WTC11 (cell line): ENCODE measurements at regions not wholly inside any gene's neighbourhood (a gene's known extent, or its start where the extent isn't known, plus 50 kb on each side); places are given as distances from the start of the nearest gene placed in this dataset.

Experiments used
- ATAC-seq: fragments of 200-7000 bp; cut with Tn5 transposase; 2 replicates; pipeline ENCODE4 v1.10.0; 2021; ENCODE audit warnings: mild to moderate bottlenecking, moderate library complexity
- CTCF ChIA-PET: fragments of 300-600 bp; sonication (Branson Sonifier 250); formaldehyde crosslinking; loops from one replicate; lab custom pipeline; 2021; ENCODE audit warnings: antibody characterized with exemption; lab: Charles Lee
- POLR2A ChIA-PET: fragments of 350-600 bp; sonication (Branson Sonifier 250); formaldehyde crosslinking; loops from one replicate; lab custom pipeline; 2021; ENCODE audit warnings: antibody characterized with exemption; lab: Charles Lee
- DNase-seq: peaks from one replicate; pipeline ENCODE4 v3.0.0; 2021; ENCODE audit warnings: low spot score
- H3K27ac Mint-ChIP-seq: 2 replicates; pipeline ENCODE4 v1.8.0; 2021; ENCODE audit warnings: mixed read lengths
- H3K27me3 Mint-ChIP-seq: 2 replicates; pipeline ENCODE4 v1.8.0; 2021; ENCODE audit warnings: low read depth, mild to moderate bottlenecking, moderate library complexity, mixed read lengths
- H3K36me3 Mint-ChIP-seq: 2 replicates; pipeline ENCODE4 v1.8.0; 2021; ENCODE audit warnings: mixed read lengths
- H3K4me1 Mint-ChIP-seq: 2 replicates; pipeline ENCODE4 v1.8.0; 2022; ENCODE audit warnings: mixed read lengths
- H3K4me3 Mint-ChIP-seq: 2 replicates; pipeline ENCODE4 v1.8.0; 2021; ENCODE audit warnings: mild to moderate bottlenecking, moderate library complexity, mixed read lengths
- H3K9me3 Mint-ChIP-seq: 2 replicates; pipeline ENCODE4 v1.8.0; 2021; ENCODE audit warnings: mixed read lengths
- ETV6 ChIP-seq: sonication (generic); formaldehyde crosslinking; IDR thresholded peaks from 2 replicates; pipeline ENCODE4 v1.8.1; 2022; ENCODE audit warnings: mild to moderate bottlenecking, missing genetic modification reagents
- GRHL2 ChIP-seq: fragments of 250-450 bp; sonication (Bioruptor Pico); IDR thresholded peaks from 2 replicates; pipeline ENCODE4 v1.8.0; 2022; ENCODE audit warnings: mild to moderate bottlenecking, moderate library complexity; ENCODE audit not compliant: insufficient replicate concordance, severe bottlenecking
- MYBL2 ChIP-seq: sonication (generic); formaldehyde crosslinking; IDR thresholded peaks from 2 replicates; pipeline ENCODE4 v1.8.1; 2023; ENCODE audit warnings: mild to moderate bottlenecking, moderate library complexity, missing genetic modification reagents
- NFYB ChIP-seq: sonication (generic); formaldehyde crosslinking; conservative IDR thresholded peaks from 2 replicates; pipeline ENCODE4 v1.8.0; 2022; ENCODE audit warnings: low read depth, missing genetic modification reagents
- NR1H2 ChIP-seq: sonication (generic); formaldehyde crosslinking; IDR thresholded peaks from 2 replicates; pipeline ENCODE4 v1.9.0; 2021; ENCODE audit warnings: mild to moderate bottlenecking, moderate library complexity, missing genetic modification reagents
- NR3C1 ChIP-seq: sonication (generic); formaldehyde crosslinking; conservative IDR thresholded peaks from 2 replicates; pipeline ENCODE4 v1.8.1; 2023; ENCODE audit warnings: low read depth, mild to moderate bottlenecking, missing genetic modification reagents
- RORB ChIP-seq: fragments of 250-450 bp; sonication (Bioruptor Pico); IDR thresholded peaks from 2 replicates; pipeline ENCODE4 v1.9.0; 2021; ENCODE audit warnings: mild to moderate bottlenecking
- SOX15 ChIP-seq: fragments of 250-450 bp; sonication (Bioruptor Pico); IDR thresholded peaks from 2 replicates; pipeline ENCODE4 v1.9.0; 2021; ENCODE audit warnings: mild to moderate bottlenecking
- TEAD1 ChIP-seq: sonication (generic); formaldehyde crosslinking; IDR thresholded peaks from 2 replicates; pipeline ENCODE4 v1.8.0; 2022; ENCODE audit warnings: mild to moderate bottlenecking, missing genetic modification reagents
- TEAD4 ChIP-seq: sonication (generic); formaldehyde crosslinking; IDR thresholded peaks from 2 replicates; pipeline ENCODE4 v1.8.0; 2022; ENCODE audit warnings: mild to moderate bottlenecking, missing genetic modification reagents
- ZNF121 ChIP-seq: sonication (generic); formaldehyde crosslinking; IDR thresholded peaks from 2 replicates; pipeline ENCODE4 v1.8.0; 2023; ENCODE audit warnings: missing genetic modification reagents
- ZNF232 ChIP-seq: sonication (generic); formaldehyde crosslinking; IDR thresholded peaks from 2 replicates; pipeline ENCODE4 v1.8.0; 2022; ENCODE audit warnings: mild to moderate bottlenecking, missing genetic modification reagents
- ZNF263 ChIP-seq: sonication (generic); formaldehyde crosslinking; IDR thresholded peaks from 2 replicates; pipeline ENCODE4 v1.8.1; 2022; ENCODE audit warnings: low read depth, mild to moderate bottlenecking, moderate library complexity, missing genetic modification reagents
- ZNF317 ChIP-seq: sonication (generic); formaldehyde crosslinking; IDR thresholded peaks from 2 replicates; pipeline ENCODE4 v1.8.1; 2023; ENCODE audit warnings: low read depth, mild to moderate bottlenecking, moderate library complexity, missing genetic modification reagents, borderline replicate concordance
- TF ChIP-seq, protein P1 (sequence below): sonication (generic); formaldehyde crosslinking; IDR thresholded peaks from 2 replicates; pipeline ENCODE4 v1.8.0; 2022; ENCODE audit warnings: mild to moderate bottlenecking, missing genetic modification reagents
- TF ChIP-seq, protein P2 (sequence below): fragments of 250-450 bp; sonication (Bioruptor Pico); IDR thresholded peaks from 2 replicates; pipeline ENCODE4 v1.9.0; 2021; ENCODE audit warnings: mild to moderate bottlenecking
- TF ChIP-seq, protein P3 (sequence below): sonication (generic); formaldehyde crosslinking; IDR thresholded peaks from 2 replicates; pipeline ENCODE4 v1.8.1; 2022; ENCODE audit warnings: missing genetic modification reagents, borderline replicate concordance
- TF ChIP-seq, protein P4 (sequence below): sonication (generic); formaldehyde crosslinking; IDR thresholded peaks from 2 replicates; pipeline ENCODE4 v1.8.0; 2022; ENCODE audit warnings: mild to moderate bottlenecking, missing genetic modification reagents
- TF ChIP-seq, protein P5 (sequence below): sonication (generic); formaldehyde crosslinking; conservative IDR thresholded peaks from 2 replicates; pipeline ENCODE4 v1.8.1; 2022; ENCODE audit warnings: mild to moderate bottlenecking, missing genetic modification reagents
- TF ChIP-seq, protein P6 (sequence below): sonication (generic); formaldehyde crosslinking; IDR thresholded peaks from 2 replicates; pipeline ENCODE4 v1.8.1; 2022; ENCODE audit warnings: mild to moderate bottlenecking, missing genetic modification reagents, moderate library complexity, borderline replicate concordance
- TF ChIP-seq, protein P7 (sequence below): sonication (generic); formaldehyde crosslinking; IDR thresholded peaks from 2 replicates; pipeline ENCODE4 v1.8.1; 2023; ENCODE audit warnings: mild to moderate bottlenecking, moderate library complexity, missing genetic modification reagents
- TF ChIP-seq, protein P8 (sequence below): sonication (generic); formaldehyde crosslinking; IDR thresholded peaks from 2 replicates; pipeline ENCODE4 v1.8.1; 2022; ENCODE audit warnings: mild to moderate bottlenecking, moderate library complexity, missing genetic modification reagents
- TF ChIP-seq, protein P9 (sequence below): sonication (generic); formaldehyde crosslinking; conservative IDR thresholded peaks from 2 replicates; pipeline ENCODE4 v1.8.1; 2023; ENCODE audit warnings: mild to moderate bottlenecking, low read depth, missing genetic modification reagents, moderate library complexity

DNA sequence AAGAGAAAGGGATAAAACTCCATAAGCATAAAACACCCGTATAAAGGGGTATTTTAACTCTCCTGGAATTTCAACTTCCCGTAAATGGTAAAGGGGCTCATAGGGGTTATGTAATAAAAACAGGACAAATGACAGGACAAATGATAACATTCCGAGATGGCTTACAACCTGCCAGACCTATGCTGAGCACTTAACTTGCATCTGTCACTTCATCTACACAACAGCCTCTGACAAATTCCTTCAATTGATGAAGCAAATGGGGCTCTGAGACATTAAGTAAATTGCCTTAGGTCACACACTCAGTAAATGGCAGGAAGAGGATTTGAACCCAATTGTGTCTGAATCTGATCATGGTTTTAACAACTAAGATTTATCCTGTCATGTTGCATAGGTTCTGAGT is 327.6 kb upstream of the SNX7 start:
- no peak overlapping the region for H3K4me3 Mint-ChIP-seq
- ATAC-seq, result no peak
- TF ChIP-seq ZNF263 (CRISPR knock-in tag) (no peak), RORB (no peak), TEAD1 (CRISPR knock-in tag) (no peak), MYBL2 (CRISPR knock-in tag) (no peak), NFYB (CRISPR knock-in tag) (no peak), NR3C1 (CRISPR knock-in tag) (no peak), SOX15 (CRISPR knock-in tag) (no peak), NR1H2 (CRISPR knock-in tag) (no peak), ETV6 (CRISPR knock-in tag) (no peak)
- TF ChIP-seq, protein P1, sequence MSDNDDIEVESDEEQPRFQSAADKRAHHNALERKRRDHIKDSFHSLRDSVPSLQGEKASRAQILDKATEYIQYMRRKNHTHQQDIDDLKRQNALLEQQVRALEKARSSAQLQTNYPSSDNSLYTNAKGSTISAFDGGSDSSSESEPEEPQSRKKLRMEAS, result no peak
- TF ChIP-seq, protein P2, sequence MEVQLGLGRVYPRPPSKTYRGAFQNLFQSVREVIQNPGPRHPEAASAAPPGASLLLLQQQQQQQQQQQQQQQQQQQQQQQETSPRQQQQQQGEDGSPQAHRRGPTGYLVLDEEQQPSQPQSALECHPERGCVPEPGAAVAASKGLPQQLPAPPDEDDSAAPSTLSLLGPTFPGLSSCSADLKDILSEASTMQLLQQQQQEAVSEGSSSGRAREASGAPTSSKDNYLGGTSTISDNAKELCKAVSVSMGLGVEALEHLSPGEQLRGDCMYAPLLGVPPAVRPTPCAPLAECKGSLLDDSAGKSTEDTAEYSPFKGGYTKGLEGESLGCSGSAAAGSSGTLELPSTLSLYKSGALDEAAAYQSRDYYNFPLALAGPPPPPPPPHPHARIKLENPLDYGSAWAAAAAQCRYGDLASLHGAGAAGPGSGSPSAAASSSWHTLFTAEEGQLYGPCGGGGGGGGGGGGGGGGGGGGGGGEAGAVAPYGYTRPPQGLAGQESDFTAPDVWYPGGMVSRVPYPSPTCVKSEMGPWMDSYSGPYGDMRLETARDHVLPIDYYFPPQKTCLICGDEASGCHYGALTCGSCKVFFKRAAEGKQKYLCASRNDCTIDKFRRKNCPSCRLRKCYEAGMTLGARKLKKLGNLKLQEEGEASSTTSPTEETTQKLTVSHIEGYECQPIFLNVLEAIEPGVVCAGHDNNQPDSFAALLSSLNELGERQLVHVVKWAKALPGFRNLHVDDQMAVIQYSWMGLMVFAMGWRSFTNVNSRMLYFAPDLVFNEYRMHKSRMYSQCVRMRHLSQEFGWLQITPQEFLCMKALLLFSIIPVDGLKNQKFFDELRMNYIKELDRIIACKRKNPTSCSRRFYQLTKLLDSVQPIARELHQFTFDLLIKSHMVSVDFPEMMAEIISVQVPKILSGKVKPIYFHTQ (CRISPR knock-in tag), result no peak
- TF ChIP-seq, protein P3, sequence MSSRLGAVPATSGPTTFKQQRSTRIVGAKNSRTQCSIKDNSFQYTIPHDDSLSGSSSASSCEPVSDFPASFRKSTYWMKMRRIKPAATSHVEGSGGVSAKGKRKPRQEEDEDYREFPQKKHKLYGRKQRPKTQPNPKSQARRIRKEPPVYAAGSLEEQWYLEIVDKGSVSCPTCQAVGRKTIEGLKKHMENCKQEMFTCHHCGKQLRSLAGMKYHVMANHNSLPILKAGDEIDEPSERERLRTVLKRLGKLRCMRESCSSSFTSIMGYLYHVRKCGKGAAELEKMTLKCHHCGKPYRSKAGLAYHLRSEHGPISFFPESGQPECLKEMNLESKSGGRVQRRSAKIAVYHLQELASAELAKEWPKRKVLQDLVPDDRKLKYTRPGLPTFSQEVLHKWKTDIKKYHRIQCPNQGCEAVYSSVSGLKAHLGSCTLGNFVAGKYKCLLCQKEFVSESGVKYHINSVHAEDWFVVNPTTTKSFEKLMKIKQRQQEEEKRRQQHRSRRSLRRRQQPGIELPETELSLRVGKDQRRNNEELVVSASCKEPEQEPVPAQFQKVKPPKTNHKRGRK (CRISPR knock-in tag), result no peak
- TF ChIP-seq, protein P4, sequence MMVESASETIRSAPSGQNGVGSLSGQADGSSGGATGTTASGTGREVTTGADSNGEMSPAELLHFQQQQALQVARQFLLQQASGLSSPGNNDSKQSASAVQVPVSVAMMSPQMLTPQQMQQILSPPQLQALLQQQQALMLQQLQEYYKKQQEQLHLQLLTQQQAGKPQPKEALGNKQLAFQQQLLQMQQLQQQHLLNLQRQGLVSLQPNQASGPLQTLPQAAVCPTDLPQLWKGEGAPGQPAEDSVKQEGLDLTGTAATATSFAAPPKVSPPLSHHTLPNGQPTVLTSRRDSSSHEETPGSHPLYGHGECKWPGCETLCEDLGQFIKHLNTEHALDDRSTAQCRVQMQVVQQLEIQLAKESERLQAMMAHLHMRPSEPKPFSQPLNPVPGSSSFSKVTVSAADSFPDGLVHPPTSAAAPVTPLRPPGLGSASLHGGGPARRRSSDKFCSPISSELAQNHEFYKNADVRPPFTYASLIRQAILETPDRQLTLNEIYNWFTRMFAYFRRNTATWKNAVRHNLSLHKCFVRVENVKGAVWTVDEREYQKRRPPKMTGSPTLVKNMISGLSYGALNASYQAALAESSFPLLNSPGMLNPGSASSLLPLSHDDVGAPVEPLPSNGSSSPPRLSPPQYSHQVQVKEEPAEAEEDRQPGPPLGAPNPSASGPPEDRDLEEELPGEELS (CRISPR knock-in tag), result no peak
- TF ChIP-seq, protein P5, sequence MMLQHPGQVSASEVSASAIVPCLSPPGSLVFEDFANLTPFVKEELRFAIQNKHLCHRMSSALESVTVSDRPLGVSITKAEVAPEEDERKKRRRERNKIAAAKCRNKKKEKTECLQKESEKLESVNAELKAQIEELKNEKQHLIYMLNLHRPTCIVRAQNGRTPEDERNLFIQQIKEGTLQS (CRISPR knock-in tag), result no peak
- TF ChIP-seq, protein P6, sequence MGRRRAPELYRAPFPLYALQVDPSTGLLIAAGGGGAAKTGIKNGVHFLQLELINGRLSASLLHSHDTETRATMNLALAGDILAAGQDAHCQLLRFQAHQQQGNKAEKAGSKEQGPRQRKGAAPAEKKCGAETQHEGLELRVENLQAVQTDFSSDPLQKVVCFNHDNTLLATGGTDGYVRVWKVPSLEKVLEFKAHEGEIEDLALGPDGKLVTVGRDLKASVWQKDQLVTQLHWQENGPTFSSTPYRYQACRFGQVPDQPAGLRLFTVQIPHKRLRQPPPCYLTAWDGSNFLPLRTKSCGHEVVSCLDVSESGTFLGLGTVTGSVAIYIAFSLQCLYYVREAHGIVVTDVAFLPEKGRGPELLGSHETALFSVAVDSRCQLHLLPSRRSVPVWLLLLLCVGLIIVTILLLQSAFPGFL (CRISPR knock-in tag), result no peak
- TF ChIP-seq, protein P7, sequence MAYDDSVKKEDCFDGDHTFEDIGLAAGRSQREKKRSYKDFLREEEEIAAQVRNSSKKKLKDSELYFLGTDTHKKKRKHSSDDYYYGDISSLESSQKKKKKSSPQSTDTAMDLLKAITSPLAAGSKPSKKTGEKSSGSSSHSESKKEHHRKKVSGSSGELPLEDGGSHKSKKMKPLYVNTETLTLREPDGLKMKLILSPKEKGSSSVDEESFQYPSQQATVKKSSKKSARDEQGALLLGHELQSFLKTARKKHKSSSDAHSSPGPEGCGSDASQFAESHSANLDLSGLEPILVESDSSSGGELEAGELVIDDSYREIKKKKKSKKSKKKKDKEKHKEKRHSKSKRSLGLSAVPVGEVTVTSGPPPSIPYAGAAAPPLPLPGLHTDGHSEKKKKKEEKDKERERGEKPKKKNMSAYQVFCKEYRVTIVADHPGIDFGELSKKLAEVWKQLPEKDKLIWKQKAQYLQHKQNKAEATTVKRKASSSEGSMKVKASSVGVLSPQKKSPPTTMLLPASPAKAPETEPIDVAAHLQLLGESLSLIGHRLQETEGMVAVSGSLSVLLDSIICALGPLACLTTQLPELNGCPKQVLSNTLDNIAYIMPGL, result no peak
- H3K27me3 Mint-ChIP-seq, result no peaks in the 10 kb centered on the region
- H3K36me3 Mint-ChIP-seq, result no peaks in the 10 kb centered on the region
- no peak for DNase-seq
- no peaks in the 10 kb centered on the region for H3K9me3 Mint-ChIP-seq
- ChIA-PET POLR2A (no interaction called here), CTCF (no interaction called here)
- H3K4me1 Mint-ChIP-seq, result 0 out of 2 replicates have a peak, but pooled peaks cover 3% of the 10 kb centered on the region
- H3K27ac Mint-ChIP-seq, result no peak overlapping the region

DNA sequence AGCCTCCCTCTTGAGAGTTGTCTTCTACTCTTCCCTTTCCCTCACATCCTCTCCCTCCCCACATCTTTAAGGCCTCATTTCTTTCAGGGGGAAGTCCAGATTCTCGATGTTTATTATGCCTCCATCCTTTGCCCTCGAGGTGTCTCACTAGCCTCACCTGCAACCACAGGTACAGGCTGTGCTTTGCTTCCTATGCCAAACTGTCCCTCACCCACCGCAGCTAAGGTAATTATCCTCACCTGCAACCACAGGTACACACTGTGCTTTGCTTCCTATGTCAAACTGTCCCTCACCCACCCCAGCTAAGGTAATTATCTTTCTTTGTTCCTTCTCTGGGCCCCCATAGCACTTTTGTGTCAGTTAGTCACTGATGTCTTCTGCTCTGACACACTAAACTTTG is 328.1 kb upstream of the SNX7 start:
- CTCF ChIA-PET, result no interaction called here
- TF ChIP-seq, protein P8, sequence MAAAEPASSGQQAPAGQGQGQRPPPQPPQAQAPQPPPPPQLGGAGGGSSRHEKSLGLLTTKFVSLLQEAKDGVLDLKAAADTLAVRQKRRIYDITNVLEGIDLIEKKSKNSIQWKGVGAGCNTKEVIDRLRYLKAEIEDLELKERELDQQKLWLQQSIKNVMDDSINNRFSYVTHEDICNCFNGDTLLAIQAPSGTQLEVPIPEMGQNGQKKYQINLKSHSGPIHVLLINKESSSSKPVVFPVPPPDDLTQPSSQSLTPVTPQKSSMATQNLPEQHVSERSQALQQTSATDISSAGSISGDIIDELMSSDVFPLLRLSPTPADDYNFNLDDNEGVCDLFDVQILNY (CRISPR knock-in tag), result no peak
- TF ChIP-seq TEAD4 (CRISPR knock-in tag), result no peak
- TF ChIP-seq, protein P9, sequence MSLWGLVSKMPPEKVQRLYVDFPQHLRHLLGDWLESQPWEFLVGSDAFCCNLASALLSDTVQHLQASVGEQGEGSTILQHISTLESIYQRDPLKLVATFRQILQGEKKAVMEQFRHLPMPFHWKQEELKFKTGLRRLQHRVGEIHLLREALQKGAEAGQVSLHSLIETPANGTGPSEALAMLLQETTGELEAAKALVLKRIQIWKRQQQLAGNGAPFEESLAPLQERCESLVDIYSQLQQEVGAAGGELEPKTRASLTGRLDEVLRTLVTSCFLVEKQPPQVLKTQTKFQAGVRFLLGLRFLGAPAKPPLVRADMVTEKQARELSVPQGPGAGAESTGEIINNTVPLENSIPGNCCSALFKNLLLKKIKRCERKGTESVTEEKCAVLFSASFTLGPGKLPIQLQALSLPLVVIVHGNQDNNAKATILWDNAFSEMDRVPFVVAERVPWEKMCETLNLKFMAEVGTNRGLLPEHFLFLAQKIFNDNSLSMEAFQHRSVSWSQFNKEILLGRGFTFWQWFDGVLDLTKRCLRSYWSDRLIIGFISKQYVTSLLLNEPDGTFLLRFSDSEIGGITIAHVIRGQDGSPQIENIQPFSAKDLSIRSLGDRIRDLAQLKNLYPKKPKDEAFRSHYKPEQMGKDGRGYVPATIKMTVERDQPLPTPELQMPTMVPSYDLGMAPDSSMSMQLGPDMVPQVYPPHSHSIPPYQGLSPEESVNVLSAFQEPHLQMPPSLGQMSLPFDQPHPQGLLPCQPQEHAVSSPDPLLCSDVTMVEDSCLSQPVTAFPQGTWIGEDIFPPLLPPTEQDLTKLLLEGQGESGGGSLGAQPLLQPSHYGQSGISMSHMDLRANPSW, result no peak
- no peak for TF ChIP-seq ZNF317 (CRISPR knock-in tag)
- TF ChIP-seq ZNF121 (CRISPR knock-in tag), result no peak
- no peak for TF ChIP-seq ZNF232 (CRISPR knock-in tag)
- no peak for TF ChIP-seq GRHL2 (CRISPR knock-in tag)

More for the DNA sequence above, 328.1 kb upstream of the SNX7 start:
- H3K27ac Mint-ChIP-seq, result no peak overlapping the region
- no peak overlapping the region for H3K4me3 Mint-ChIP-seq
- no peak for DNase-seq
- no peaks in the 10 kb centered on the region for H3K9me3 Mint-ChIP-seq
- no peaks in the 10 kb centered on the region for H3K27me3 Mint-ChIP-seq
- POLR2A ChIA-PET, result no interaction called here
- 0 out of 2 replicates have a peak, but pooled peaks cover 3% of the 10 kb centered on the region for H3K4me1 Mint-ChIP-seq
- H3K36me3 Mint-ChIP-seq, result no peaks in the 10 kb centered on the region
- no peak for ATAC-seq
